H54 (cell line): ENCODE measurements at regions not wholly inside any gene's neighbourhood (a gene's known extent, or its start where the extent isn't known, plus 50 kb on each side); places are given as distances from the start of the nearest gene placed in this dataset.

Experiments
- DNase-seq: peaks from one replicate; pipeline ENCODE4 v3.0.0; 2011; ENCODE audit warnings: low spot score, mixed read lengths; ENCODE audit not compliant: insufficient read length
- FAIRE-seq: peaks from 3 replicates; lab custom pipeline; 2011; peaks lifted over from hg19 to GRCh38; lab: Jason Lieb, UNC
- POLR2A ChIP-seq: IDR thresholded peaks from 2 replicates; pipeline ENCODE4 v1.6.1; 2011; ENCODE audit warnings: low read depth, mild to moderate bottlenecking, low read length

DNA sequence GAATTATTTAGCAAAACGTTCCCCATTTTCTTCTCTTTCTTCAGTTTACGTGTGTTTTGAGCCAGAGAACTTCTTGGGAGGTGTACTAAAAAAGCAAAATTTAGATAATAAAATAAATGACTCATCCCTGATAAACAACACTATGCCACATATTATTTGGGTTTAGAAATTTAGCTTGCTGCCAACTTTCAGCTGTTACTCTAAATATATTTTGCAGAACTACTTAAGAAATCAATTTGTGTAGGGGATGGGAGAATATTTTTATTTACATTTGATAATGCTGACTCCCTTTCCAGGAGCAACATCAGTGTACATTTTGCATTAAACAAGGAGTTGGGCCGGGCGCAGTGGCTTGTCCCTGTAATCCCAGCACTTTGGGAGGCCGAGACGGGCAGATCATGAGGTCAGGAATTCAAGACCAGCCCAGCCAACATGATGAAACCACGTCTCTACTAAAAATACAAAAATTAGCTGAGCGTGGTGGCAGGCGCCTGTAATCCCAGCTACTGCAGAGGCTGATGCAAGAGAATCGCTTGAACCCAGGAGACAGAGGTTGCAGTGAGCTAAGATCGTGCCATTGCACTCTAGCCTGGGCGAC, 151.4 kb upstream of the ZRANB2 start:
- TF ChIP-seq POLR2A = no peak
- FAIRE-seq (no peak), DNase-seq (no peak)

DNA sequence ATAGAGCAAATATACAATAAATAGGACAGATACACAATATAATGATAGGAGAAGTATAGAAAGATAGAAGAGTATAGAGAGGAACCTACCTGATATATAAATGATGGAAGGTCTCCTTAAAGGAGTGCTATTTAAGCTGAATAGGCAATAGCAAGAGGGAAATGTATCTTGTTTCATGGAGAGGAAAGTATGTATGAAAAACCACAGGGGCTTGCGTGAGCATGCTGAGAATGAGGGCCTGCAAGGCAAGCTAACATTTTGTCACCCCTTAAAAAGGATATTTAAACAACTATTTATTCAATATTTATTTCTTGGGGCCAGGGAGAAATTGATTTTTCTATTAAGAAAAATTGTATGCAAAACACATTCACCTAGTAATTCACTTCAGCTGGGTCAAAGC, 150.9 kb upstream of the ZRANB2 start:
- FAIRE-seq (no peak), DNase-seq (no peak)
- no peak for TF ChIP-seq POLR2A

DNA sequence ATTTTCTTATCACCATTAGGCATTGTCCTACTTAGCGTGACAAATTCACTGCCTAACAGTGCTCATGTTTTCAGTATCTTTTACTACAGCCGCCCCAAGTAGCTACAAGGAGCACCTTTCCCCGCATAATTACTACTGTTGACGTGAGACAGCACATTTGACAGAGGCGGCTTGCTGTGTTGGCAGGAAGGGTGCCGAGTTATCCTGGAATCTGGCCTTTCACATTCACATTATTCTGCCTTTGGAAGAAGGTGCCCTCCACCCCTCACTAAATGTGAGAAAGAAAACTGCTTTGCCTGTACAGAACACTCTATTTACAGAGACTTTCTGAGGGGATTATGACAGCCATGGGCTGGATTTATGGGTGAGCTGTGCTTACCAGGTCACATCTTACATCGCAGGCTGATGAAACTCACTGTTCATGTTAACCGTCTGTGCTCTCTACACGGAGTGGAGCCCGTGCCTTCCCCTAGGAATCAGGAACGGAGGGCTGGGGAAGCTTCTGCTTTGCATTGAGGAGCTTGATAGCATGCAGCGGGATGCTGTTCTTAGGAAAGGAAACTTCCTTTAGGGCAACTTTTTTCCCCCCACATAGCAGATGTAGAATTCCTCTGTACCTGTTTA, 148.0 kb upstream of the ZRANB2 start:
- TF ChIP-seq POLR2A = no peak
- FAIRE-seq (no peak), DNase-seq (no peak)

DNA sequence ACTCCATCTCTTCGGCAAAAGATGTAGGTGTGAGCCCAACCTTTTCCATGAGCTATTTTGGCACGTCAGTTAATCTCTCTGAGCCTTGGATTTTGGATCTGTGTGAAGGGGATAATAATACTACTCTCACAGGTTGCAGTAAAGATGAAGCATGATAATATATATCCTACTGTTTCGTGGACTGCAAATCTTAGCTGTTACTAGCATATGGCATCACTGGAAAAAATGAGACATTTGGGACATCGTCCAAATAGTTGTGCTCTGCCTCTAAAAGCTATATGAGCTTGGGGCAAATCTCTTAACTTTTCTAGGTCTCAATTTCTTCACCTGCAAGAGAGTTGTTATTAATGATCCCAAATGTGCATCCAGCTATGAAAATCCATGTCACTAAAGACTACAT, 147.4 kb upstream of the ZRANB2 start:
- FAIRE-seq (no peak), DNase-seq (no peak)
- no peak for TF ChIP-seq POLR2A

DNA sequence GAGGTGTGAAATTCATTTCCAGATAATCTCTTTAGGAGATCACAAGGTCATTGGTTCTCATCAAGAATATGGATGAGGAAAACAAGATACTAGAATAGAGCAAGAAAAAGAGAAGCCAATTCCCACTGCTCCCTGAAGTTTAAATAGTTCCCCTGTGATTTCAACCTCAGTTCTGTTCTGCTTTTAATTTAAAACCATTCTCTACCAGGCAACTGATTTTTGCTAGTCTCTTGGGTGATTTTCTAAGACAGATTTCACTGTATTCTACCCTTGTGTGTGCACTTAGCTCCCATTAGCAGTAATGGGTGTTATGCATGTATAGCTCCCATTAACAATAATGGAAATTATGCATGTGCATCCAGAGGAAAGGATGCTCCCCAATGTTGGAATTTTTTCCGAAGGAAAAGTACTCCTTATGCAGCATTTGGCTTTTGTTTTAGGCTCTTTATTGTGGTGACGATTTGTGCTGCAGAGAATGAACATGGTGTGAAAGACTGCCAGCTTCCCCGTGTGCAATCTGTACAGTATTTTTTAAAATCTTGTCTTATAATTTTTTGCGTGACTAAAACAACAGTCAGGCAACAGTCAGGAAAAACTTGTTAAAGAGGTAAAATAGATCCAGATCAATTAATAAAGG, 144.0 kb upstream of the ZRANB2 start:
- no peak for DNase-seq
- FAIRE-seq = no peak
- no peak for TF ChIP-seq POLR2A

DNA sequence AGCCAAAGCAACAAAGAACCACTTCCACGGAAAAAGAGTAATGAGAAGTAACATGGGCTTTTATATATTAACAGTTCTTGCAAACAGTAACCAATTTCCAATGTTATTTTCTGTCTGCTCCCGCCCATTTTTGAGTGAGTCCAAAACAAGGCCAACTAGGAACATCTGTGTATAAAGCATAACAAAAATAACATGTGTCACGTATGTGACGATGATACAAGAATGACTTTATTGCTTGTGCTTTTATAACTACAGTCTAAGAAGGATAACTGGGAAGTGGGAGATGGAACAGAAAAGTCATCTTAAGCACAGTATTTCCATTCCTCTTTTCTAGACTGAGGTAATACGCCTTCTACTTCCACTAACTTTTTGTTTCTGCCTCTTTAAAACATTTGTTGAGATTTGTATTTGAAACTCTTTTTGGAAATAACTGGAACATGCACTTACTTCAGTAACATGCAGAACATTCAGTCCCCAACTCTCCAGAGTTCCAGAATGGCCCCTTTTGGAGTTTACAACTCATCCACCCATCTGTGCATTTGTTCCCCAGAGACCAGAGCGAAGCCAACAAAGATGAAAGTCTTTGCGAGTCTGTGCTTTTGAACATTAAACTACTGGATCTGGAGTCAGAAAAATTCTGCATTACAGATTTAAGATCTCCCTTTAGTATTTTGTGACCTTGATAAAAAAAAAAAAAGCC, 143.0 kb upstream of the ZRANB2 start:
- TF ChIP-seq POLR2A = no peak
- FAIRE-seq = no peak
- DNase-seq = no peak

DNA sequence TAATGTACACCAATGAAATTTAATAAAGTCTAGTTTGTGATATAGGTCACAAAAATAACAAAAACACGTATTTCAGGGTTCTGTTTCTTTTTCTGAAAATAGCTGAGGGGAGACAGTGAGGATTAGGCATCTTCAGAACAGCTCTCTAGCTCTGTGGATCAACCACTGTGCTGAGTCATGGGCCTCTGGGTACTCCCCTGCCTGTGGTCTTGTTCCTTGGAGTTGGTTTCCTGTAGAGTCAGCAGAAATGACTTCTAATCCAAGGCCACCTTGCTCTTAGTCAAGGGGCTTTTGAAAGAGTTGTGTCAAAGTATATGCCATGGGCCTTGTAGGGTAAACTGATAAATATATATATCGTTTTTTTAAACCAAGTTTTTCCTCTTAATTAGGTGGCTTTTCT, 141.8 kb upstream of the ZRANB2 start:
- no peak for FAIRE-seq
- no peak for DNase-seq
- TF ChIP-seq POLR2A = no peak

DNA sequence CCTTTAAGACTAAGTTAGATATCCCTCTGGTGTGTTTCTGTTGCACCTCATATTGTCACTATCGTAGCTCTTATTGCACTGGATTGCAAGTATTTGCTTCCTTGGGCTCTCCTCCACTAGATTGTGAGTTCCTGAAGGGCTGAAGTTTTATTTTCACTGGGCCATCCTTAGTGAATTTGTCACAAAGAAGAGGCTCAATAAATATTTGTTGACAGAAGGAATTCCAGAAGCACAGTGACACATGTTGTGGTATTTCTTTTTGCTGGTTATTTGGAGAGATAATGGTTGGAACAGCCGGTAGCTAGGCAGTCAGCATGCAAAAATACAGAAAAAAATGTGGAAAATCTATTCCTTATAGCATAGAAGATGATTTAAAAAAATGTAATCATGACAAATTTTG, 129.9 kb upstream of the ZRANB2 start:
- TF ChIP-seq POLR2A = no peak
- DNase-seq = no peak
- no peak for FAIRE-seq

DNA sequence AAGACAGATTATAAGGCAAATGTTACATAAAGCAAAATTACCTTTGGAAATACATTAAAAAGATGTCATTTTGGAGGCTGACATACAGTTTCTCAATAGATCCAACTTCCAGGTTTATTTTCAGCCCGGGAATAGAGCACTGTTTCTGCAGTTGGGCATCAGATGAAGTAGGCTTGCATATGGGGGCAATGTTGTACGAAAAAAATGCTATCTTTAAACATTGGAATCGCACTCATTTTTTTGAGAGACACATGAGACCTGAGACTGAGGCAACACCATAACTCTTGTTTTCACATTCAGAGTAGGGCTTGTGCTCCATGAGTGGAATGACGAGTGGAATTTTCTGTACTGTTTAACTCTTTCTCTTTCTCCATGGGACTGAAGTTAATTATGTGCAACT, 122.4 kb upstream of the ZRANB2 start:
- TF ChIP-seq POLR2A = no peak
- no peak for FAIRE-seq
- no peak for DNase-seq

DNA sequence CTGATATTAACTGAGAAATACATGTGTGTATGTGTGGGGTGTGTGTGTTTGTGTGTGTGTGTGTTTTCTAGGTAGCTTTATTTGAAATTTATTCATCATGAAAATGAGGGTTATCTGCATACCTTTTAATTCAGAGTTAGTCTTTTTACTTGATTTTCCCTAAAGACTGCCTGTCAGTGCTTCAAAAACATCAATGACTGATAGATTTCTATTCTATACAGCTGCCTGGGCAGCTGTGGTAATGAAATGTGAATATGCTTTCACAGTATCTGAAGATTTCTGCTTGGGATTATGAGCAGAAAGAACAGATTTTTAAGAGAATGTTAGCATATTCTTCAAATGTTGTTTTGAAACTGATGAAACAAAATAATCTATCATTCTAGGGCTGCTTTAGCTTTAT, 119.7 kb upstream of the ZRANB2 start:
- TF ChIP-seq POLR2A = no peak
- DNase-seq (no peak), FAIRE-seq (no peak)

DNA sequence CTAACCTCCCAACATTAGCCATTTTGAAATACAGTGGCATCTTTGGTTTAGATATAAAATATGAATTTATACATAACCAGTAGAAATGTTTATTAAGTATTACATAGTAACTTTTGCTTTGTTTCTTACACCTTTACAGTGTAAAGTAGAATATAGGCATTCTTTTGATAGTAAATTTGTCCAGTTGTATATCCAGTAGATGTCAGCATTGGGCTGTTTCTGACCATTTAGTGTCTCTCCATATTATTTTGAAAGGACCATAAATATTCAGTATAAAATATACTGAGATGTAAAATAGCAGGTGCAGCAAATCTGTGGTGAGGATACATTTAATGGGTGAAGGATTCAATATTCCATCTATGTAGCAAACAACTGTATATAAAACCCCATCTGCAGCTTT, 115.8 kb upstream of the ZRANB2 start:
- DNase-seq (no peak), FAIRE-seq (no peak)
- no peak for TF ChIP-seq POLR2A

DNA sequence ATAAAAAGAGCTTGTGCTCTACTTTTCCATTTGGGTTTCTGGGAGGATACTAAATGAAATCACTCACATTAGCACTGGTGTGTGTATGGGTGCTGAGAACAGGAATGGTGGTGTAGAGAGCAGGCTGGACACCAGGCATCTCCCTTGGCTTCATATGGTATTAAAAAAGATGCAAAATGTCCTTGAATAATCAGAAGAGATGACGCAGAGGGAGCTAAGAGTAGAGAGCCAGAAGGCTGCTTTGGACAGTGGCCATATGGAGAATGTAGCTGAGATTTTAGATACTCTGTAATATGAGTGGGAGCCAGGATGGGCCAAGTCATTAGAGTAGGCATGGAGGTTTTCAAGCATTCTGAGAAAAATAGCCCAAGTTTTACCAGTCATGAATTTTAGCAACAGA, 112.3 kb upstream of the ZRANB2 start:
- DNase-seq (no peak), FAIRE-seq (no peak)
- no peak for TF ChIP-seq POLR2A

DNA sequence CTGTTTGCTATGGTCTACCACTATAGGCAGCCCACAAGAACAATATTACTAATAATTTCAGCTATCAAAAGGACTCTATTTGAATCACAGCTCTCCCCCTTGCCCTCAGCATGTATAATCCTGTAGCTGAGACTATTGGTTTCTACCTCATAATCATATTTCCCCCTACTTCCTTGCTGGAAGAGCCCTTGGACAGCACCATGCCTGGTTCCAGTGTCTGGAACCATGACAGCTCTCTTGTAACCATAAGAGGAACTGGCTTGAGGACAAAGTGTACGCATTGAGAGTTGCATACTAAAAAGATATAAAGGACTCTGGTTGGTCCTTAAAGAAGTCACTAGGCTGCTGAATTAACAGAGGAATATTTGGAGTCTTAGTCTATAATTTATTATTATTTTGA, 110.7 kb upstream of the ZRANB2 start:
- no peak for FAIRE-seq
- no peak for TF ChIP-seq POLR2A
- no peak for DNase-seq

DNA sequence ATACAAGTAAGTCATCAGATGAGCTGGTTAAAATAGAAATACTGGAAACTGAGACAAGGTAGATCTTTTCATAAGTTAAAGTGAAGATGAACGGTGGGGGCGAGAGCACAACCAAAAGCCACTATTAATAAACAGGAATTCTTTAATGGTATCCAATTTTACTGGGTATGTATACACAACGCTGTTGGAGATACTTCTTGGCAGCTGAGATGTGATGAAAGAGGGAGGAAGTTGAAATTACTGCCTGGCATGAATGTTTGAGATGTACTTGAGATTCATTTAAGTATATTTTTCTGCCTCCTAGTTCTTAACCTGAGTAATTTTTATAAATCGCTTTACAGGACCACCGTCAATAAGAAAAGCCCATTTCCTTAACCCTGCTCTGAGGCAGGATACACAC, 110.0 kb upstream of the ZRANB2 start:
- TF ChIP-seq POLR2A = no peak
- DNase-seq (no peak), FAIRE-seq (no peak)
